Tibial nerve (tissue), 4 donors: ENCODE measurements at regions not wholly inside any gene's neighbourhood (a gene's known extent, or its start where the extent isn't known, plus 50 kb on each side); places are given as distances from the start of the nearest gene placed in this dataset.

Source experiments
- DNase-seq, 2 donors: peaks; one replicate each; pipeline ENCODE4 v3.0.0-alpha.2; 2019; ENCODE audit warnings: low spot score in 2 of 2
- H3K27ac ChIP-seq, 4 donors: fragments of 200-600 bp; sonication (generic) in 3 of 4; one replicate each; pipeline ENCODE4 v1.5.1; 2017 to 2019; ENCODE audit warnings: mild to moderate bottlenecking in 1 of 4
- H3K27me3 ChIP-seq, 2 donors: fragments of 200-600 bp; sonication (generic) in 1 of 2; one replicate each; pipeline versions ENCODE4 v1.5.1 to v1.6.0; 2017 to 2019
- H3K36me3 ChIP-seq, 3 donors: fragments of 200-600 bp; sonication (generic); one replicate each; pipeline ENCODE4 v1.5.1; 2018 to 2019
- H3K4me1 ChIP-seq, 4 donors: fragments of 200-600 bp; sonication (generic) in 3 of 4; one replicate each; pipeline ENCODE4 v1.5.1; 2017 to 2019
- H3K4me3 ChIP-seq, 4 donors: fragments of 200-600 bp; sonication (generic) in 3 of 4; one replicate each; pipeline ENCODE4 v1.5.1; 2017 to 2019; ENCODE audit warnings: mild to moderate bottlenecking in 1 of 4, moderate library complexity in 1 of 4
- H3K9me3 ChIP-seq, 4 donors: fragments of 200-600 bp; sonication (generic) in 3 of 4; one replicate each; pipeline ENCODE4 v1.5.1; 2017 to 2019
- EP300 ChIP-seq, 2 donors: sonication (generic); formaldehyde crosslinking; IDR thresholded peaks; one replicate each; pipeline ENCODE4 v1.6.1; 2017; ENCODE audit warnings: antibody characterized with exemption in 2 of 2, mild to moderate bottlenecking in 1 of 2
- POLR2A ChIP-seq, 2 donors: fragments of 450-650 bp; IDR thresholded peaks; one replicate each; pipeline ENCODE4 v1.6.1; 2017; ENCODE audit warnings: antibody characterized with exemption in 2 of 2, mild to moderate bottlenecking in 2 of 2, moderate library complexity in 2 of 2
- WGBS, 2 donors: methylation state at CpG; one replicate each; pipeline ENCODE4 v1.1.5; 2018; 5-methylcytosine and 5-hydroxymethylcytosine counted together
- TF ChIP-seq, protein P1 (sequence below), 5 experiments: fragments of 200-600 bp in 3 of 5; fragments of 450-650 bp in 2 of 5; sonication (generic) in 3 of 5; IDR thresholded peaks; one replicate each; pipeline ENCODE4 v1.5.1; 2016 to 2019; ENCODE audit warnings: antibody characterized with exemption in 5 of 5, mild to moderate bottlenecking in 3 of 5, moderate library complexity in 2 of 5

DNA sequence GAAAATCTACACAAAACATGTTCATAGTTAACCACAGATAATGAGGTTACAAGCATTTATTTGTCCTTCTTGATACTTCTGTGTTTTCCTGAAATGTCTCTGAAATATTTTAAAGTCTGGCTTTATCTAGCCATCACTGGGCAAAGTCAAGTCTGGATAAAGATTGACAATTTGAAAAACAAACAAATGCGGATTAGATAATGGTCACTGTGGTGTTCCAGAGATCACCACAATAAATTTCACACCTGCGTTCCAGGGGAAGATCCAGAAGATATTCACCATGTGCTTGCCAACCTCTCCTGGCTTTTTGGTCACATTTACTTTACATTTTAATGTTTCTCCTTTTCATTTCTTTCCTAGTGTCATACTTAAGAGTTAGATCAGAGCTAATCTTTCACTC is 109.7 kb upstream of the CCDC28A start:
- 90 to 97% methylated on average over 2 of the region's 2 CpGs for whole genome bisulfite sequencing, 2 donors
- no peaks in the 10 kb centered on the region for H3K9me3 ChIP-seq
- no peak for TF ChIP-seq EP300 (IDR thresholded peaks at IDR 0.05)
- TF ChIP-seq, protein P1, sequence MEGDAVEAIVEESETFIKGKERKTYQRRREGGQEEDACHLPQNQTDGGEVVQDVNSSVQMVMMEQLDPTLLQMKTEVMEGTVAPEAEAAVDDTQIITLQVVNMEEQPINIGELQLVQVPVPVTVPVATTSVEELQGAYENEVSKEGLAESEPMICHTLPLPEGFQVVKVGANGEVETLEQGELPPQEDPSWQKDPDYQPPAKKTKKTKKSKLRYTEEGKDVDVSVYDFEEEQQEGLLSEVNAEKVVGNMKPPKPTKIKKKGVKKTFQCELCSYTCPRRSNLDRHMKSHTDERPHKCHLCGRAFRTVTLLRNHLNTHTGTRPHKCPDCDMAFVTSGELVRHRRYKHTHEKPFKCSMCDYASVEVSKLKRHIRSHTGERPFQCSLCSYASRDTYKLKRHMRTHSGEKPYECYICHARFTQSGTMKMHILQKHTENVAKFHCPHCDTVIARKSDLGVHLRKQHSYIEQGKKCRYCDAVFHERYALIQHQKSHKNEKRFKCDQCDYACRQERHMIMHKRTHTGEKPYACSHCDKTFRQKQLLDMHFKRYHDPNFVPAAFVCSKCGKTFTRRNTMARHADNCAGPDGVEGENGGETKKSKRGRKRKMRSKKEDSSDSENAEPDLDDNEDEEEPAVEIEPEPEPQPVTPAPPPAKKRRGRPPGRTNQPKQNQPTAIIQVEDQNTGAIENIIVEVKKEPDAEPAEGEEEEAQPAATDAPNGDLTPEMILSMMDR (IDR thresholded peaks at IDR 0.05): no peak
- no peak for TF ChIP-seq POLR2A (IDR thresholded peaks at IDR 0.05)

DNA sequence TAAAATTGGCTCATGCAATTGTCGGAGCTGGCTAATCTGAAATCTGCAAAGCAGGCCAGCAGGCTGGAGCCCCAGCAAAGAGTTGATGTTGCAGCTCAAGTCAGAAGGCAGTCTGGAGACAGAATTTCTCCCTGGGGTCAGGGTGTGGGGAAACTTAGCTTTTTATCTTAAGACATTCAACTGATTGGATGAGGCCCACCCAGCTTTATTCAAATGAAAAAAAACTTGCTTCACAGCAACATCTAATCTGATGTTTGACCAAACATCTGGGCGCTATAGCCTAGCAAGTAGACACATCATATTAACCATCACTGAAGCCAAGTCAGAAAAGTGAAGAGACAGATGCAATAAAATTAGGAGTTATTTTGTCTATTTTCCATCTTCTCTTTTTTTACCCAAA is 108.8 kb upstream of the CCDC28A start:
- H3K4me1 ChIP-seq: no peaks in the 10 kb centered on the region
- H3K27ac ChIP-seq: no peak overlapping the region
- no peak overlapping the region for H3K4me3 ChIP-seq
- WGBS, 2 donors: 85 to 90% methylated on average over 2 of the region's 2 CpGs
- H3K36me3 ChIP-seq: no peaks in the 10 kb centered on the region
- TF ChIP-seq EP300 (IDR thresholded peaks at IDR 0.05): no peak
- no peaks in the 10 kb centered on the region for H3K9me3 ChIP-seq
- H3K27me3 ChIP-seq: no peaks in the 10 kb centered on the region
- no peak for DNase-seq

More for the DNA sequence above, 109.7 kb upstream of the CCDC28A start:
- Histone ChIP-seq H3K27me3 (no peaks in the 10 kb centered on the region), H3K4me1 (no peaks in the 10 kb centered on the region), H3K4me3 (no peak overlapping the region), H3K36me3 (no peaks in the 10 kb centered on the region), H3K27ac (no peak overlapping the region)
- DNase-seq: no peak

DNA sequence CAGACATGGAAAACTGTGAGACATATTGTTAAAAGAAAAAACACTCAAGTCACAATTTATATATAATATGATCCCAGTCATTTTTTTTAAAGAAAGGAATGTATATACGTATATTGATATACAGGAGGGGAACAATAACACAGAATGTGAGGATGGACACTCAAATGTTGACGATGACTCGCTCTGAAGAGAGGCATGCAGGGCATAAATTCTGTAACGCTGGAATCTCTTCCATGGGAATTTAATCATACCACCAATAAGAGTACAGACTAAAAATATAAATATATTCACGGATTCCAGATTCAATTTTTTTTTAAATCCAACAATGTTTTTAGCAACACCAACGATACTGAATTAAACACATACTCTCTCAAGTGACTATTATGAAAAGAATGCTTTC is 106.9 kb upstream of the CCDC28A start:
- no peak overlapping the region for H3K4me3 ChIP-seq
- no peak for DNase-seq
- no peaks in the 10 kb centered on the region for H3K4me1 ChIP-seq
- 70 to 71% methylated on average over 6 of the region's 6 CpGs for WGBS, 2 donors
- TF ChIP-seq EP300 (IDR thresholded peaks at IDR 0.05) (no peak), POLR2A (IDR thresholded peaks at IDR 0.05) (no peak)
- TF ChIP-seq, protein P1 (IDR thresholded peaks at IDR 0.05): no peak
- H3K27me3 ChIP-seq: no peaks in the 10 kb centered on the region
- H3K9me3 ChIP-seq: no peaks in the 10 kb centered on the region
- no peaks in the 10 kb centered on the region for H3K36me3 ChIP-seq
- H3K27ac ChIP-seq: no peak overlapping the region

DNA sequence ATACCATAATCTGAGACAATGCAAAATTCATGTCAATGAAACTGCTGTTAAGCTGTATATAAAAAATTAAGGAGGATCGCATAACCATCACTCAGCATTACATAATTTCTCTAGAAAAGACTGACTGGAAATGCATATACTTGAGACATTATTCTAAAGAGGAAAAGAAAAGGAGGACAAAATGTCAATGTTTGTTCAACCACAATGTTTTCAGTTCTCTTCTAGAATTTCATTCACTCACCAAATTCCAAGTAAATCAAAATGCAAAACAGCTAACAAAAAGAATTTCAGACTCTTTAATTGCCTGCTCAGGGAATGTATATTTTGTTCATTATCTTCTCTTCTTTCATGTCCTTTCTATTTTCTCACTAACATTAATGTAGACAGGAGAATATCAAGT is 106.2 kb upstream of the CCDC28A start:
- Histone ChIP-seq H3K27me3 (no peaks in the 10 kb centered on the region), H3K9me3 (no peaks in the 10 kb centered on the region), H3K4me3 (no peak overlapping the region), H3K36me3 (no peaks in the 10 kb centered on the region), H3K27ac (no peak overlapping the region), H3K4me1 (peaks cover 0 to 5% (median 0%) of the 10 kb centered on the region in 4 donors)
- no peak for DNase-seq
- 54 to 59% methylated on average over 1 of the region's 1 CpG for WGBS, 2 donors
- no peak for TF ChIP-seq POLR2A (IDR thresholded peaks at IDR 0.05)
- TF ChIP-seq EP300 (IDR thresholded peaks at IDR 0.05): no peak
- TF ChIP-seq, protein P1 (IDR thresholded peaks at IDR 0.05): no peak

DNA sequence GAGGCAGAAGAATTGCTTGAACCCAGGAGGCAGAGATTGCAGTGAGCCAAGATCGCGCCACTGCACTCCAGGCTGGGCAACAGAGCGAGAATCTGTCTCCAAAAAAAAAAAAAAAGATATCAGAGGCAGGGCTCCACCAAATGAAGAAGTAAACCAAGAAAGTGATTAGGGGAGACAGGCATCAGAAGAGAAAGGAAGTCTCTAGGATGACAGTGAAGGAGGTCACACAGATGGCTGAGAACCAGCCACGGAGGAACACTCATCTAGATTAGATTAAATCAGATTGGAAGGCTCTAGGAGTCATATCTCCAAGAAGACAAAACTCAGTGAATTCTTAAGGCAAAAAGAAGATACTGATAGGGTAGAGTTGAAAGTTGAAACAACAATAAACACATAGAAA is 102.2 kb upstream of the CCDC28A start:
- DNase-seq: no peak
- 87 to 92% methylated on average over 4 of the region's 4 CpGs for WGBS, 2 donors

More for the DNA sequence above, 102.2 kb upstream of the CCDC28A start:
- TF ChIP-seq EP300 (IDR thresholded peaks at IDR 0.05) (no peak), POLR2A (IDR thresholded peaks at IDR 0.05) (no peak)
- TF ChIP-seq, protein P1 (IDR thresholded peaks at IDR 0.05): no peak
- Histone ChIP-seq H3K27ac (no peak overlapping the region), H3K4me3 (no peak overlapping the region), H3K9me3 (no peaks in the 10 kb centered on the region), H3K36me3 (no peaks in the 10 kb centered on the region), H3K4me1 (peaks cover 0 to 12% (median 0%) of the 10 kb centered on the region in 4 donors), H3K27me3 (no peaks in the 10 kb centered on the region)
